CD4-positive, CD25-positive, alpha-beta regulatory T cell (primary cell): ENCODE measurements at regions not wholly inside any gene's neighbourhood (a gene's known extent, or its start where the extent isn't known, plus 50 kb on each side); places are given as distances from the start of the nearest gene placed in this dataset.
"Not testable (repeated sequence)": the region's sequence is repeated elsewhere in the genome, so short reads cannot be mapped to it uniquely, and the experiment has no call there.

Experiments
- ATAC-seq, 2 donors: fragments of 150-1000 bp; cut with Tn5 transposase; one replicate each; pipeline ENCODE4 v1.10.0; 2021; ENCODE audit warnings: low read depth in 2 of 2, moderate number of reproducible peaks in 2 of 2, moderate library complexity in 1 of 2
- DNase-seq, 3 donors: peaks; one replicate each; pipeline versions ENCODE4 v3.0.0 to v3.0.0-alpha.2; 2012 to 2022; ENCODE audit warnings: mixed read lengths in 1 of 3
- H3K27ac ChIP-seq: one replicate; pipeline ENCODE4 v1.7.0; 2013; ENCODE audit warnings: mild to moderate bottlenecking, low read length; ENCODE audit not compliant: insufficient read depth, poor library complexity, severe bottlenecking
- H3K27me3 ChIP-seq: one replicate; pipeline ENCODE4 v1.7.0; 2013; ENCODE audit warnings: low read length; ENCODE audit not compliant: control insufficient read depth, insufficient read depth
- H3K36me3 ChIP-seq: one replicate; pipeline ENCODE4 v1.7.0; 2013; ENCODE audit warnings: mild to moderate bottlenecking, low read length, moderate library complexity; ENCODE audit not compliant: control insufficient read depth, insufficient read depth
- H3K4me1 ChIP-seq: 2 replicates; pipeline ENCODE4 v1.7.0; 2013; ENCODE audit warnings: mild to moderate bottlenecking, low read length; ENCODE audit not compliant: insufficient read depth, control insufficient read depth, poor library complexity, severe bottlenecking
- H3K4me3 ChIP-seq: one replicate; pipeline ENCODE4 v1.7.0; 2013; ENCODE audit warnings: low read depth, mild to moderate bottlenecking, low read length, moderate library complexity
- H3K9me3 ChIP-seq, 2 experiments: 1 replicate in 1 of 2; 2 replicates in 1 of 2; pipeline ENCODE4 v1.7.0; 2013; ENCODE audit warnings: low read length in 2 of 2, mild to moderate bottlenecking in 1 of 2, moderate library complexity in 1 of 2; ENCODE audit not compliant: control insufficient read depth in 2 of 2
- H3K27ac Mint-ChIP-seq, 3 donors: one replicate each; pipeline ENCODE4 v1.8.0; 2020 to 2022; ENCODE audit warnings: mild to moderate bottlenecking in 3 of 3, mixed read lengths in 3 of 3, moderate library complexity in 2 of 3
- H3K27me3 Mint-ChIP-seq: one replicate; pipeline ENCODE4 v1.8.0; 2022; ENCODE audit warnings: mild to moderate bottlenecking, mixed read lengths
- H3K36me3 Mint-ChIP-seq: one replicate; pipeline ENCODE4 v1.8.0; 2020; ENCODE audit warnings: mixed read lengths
- H3K4me1 Mint-ChIP-seq, 4 donors: one replicate each; pipeline ENCODE4 v1.8.0; 2020 to 2022; ENCODE audit warnings: mixed read lengths in 4 of 4, mild to moderate bottlenecking in 1 of 4
- H3K4me3 Mint-ChIP-seq, 4 donors: one replicate each; pipeline ENCODE4 v1.8.0; 2020 to 2022; ENCODE audit warnings: mild to moderate bottlenecking in 4 of 4, mixed read lengths in 4 of 4, moderate library complexity in 3 of 4
- H3K9me3 Mint-ChIP-seq, 7 donors: one replicate each; pipeline ENCODE4 v1.8.0; 2020 to 2022; ENCODE audit warnings: mixed read lengths in 7 of 7, mild to moderate bottlenecking in 3 of 7, moderate library complexity in 2 of 7

- H3K4me1 ChIP-seq, H3K27me3 Mint-ChIP-seq, H3K9me3 Mint-ChIP-seq, H3K36me3 ChIP-seq, H3K27ac Mint-ChIP-seq, H3K4me3 ChIP-seq, H3K27ac ChIP-seq, H3K4me3 Mint-ChIP-seq, H3K27me3 ChIP-seq, H3K4me1 Mint-ChIP-seq, H3K36me3 Mint-ChIP-seq, H3K9me3 ChIP-seq, ATAC-seq: not testable (repeated sequence)
- DNase-seq: peak in 1 of 3 donors; percentile 54
These were observed 80.6 kb upstream of the PLEKHG4B start for GRCh38 chr5:11392-11791.

GRCh38 chr5:11898-12297 is 80.1 kb upstream of the PLEKHG4B start:
- Mint-ChIP-seq H3K36me3 (no peaks in the 10 kb centered on the region), H3K4me3 (no peak overlapping the region), H3K9me3 (peaks cover 0 to 3% (median 0%) of the 10 kb centered on the region in 7 donors), H3K4me1 (no peaks in the 10 kb centered on the region), H3K27me3 (peaks cover 4% of the 10 kb centered on the region), H3K27ac (peak overlapping the region in 1 of 3 donors; percentile 38)
- Histone ChIP-seq H3K9me3 (no peaks in the 10 kb centered on the region), H3K4me1 (no peaks in the 10 kb centered on the region), H3K36me3 (no peaks in the 10 kb centered on the region), H3K27ac (no peak overlapping the region), H3K4me3 (no peak overlapping the region), H3K27me3 (no peaks in the 10 kb centered on the region)
- ATAC-seq (no peak), DNase-seq (no peak)

GRCh38 chr5:13234-13633 is 78.7 kb upstream of the PLEKHG4B start:
- no peak overlapping the region for H3K4me3 ChIP-seq
- no peaks in the 10 kb centered on the region for H3K9me3 ChIP-seq
- no peaks in the 10 kb centered on the region for H3K4me1 ChIP-seq
- no peaks in the 10 kb centered on the region for H3K36me3 ChIP-seq
- no peaks in the 10 kb centered on the region for H3K36me3 Mint-ChIP-seq
- ATAC-seq (no peak), DNase-seq (no peak)
- H3K27me3 ChIP-seq: no peaks in the 10 kb centered on the region
- no peak overlapping the region for H3K27ac Mint-ChIP-seq
- H3K4me1 Mint-ChIP-seq: no peaks in the 10 kb centered on the region
- peaks cover 0 to 3% (median 0%) of the 10 kb centered on the region in 7 donors for H3K9me3 Mint-ChIP-seq
- H3K4me3 Mint-ChIP-seq: no peak overlapping the region
- H3K27ac ChIP-seq: no peak overlapping the region
- peaks cover 4% of the 10 kb centered on the region for H3K27me3 Mint-ChIP-seq

GRCh38 chr5:14676-15075 is 77.3 kb upstream of the PLEKHG4B start:
- not testable (repeated sequence) for H3K27ac Mint-ChIP-seq, ATAC-seq

GRCh38 chr5:20276-20675 is 71.7 kb upstream of the PLEKHG4B start:
- not testable (repeated sequence) for H3K9me3 ChIP-seq, H3K36me3 ChIP-seq, H3K27ac ChIP-seq, H3K4me1 ChIP-seq, H3K4me3 ChIP-seq, DNase-seq, H3K9me3 Mint-ChIP-seq, H3K4me3 Mint-ChIP-seq, H3K36me3 Mint-ChIP-seq, H3K27ac Mint-ChIP-seq, H3K4me1 Mint-ChIP-seq, H3K27me3 ChIP-seq, ATAC-seq
- H3K27me3 Mint-ChIP-seq: peaks cover 25% of the 10 kb centered on the region

More at GRCh38 chr5:14676-15075, 77.3 kb upstream of the PLEKHG4B start:
- not testable (repeated sequence) for H3K36me3 Mint-ChIP-seq, H3K27me3 ChIP-seq, H3K27ac ChIP-seq, H3K9me3 Mint-ChIP-seq, H3K36me3 ChIP-seq, H3K4me1 Mint-ChIP-seq, DNase-seq, H3K27me3 Mint-ChIP-seq, H3K4me3 Mint-ChIP-seq, H3K9me3 ChIP-seq, H3K4me3 ChIP-seq, H3K4me1 ChIP-seq

GRCh38 chr5:21654-22233 is 70.2 kb upstream of the PLEKHG4B start:
- no peaks in the 10 kb centered on the region for H3K9me3 ChIP-seq
- H3K27me3 Mint-ChIP-seq: peaks cover 25% of the 10 kb centered on the region
- H3K9me3 Mint-ChIP-seq: peaks cover 0 to 8% (median 3%) of the 10 kb centered on the region in 7 donors
- H3K36me3 Mint-ChIP-seq: no peaks in the 10 kb centered on the region
- H3K4me1 Mint-ChIP-seq: no peaks in the 10 kb centered on the region
- DNase-seq (no peak), ATAC-seq (no peak)
- H3K27ac Mint-ChIP-seq: peak overlapping the region in 1 of 3 donors; percentile 14
- no peak overlapping the region for H3K4me3 Mint-ChIP-seq
- H3K27ac ChIP-seq: no peak overlapping the region
- H3K27me3 ChIP-seq: peaks cover 2% of the 10 kb centered on the region
- no peaks in the 10 kb centered on the region for H3K36me3 ChIP-seq
- H3K4me1 ChIP-seq: no peaks in the 10 kb centered on the region
- H3K4me3 ChIP-seq: no peak overlapping the region

- not testable (repeated sequence) for H3K36me3 ChIP-seq, H3K27me3 ChIP-seq, H3K4me3 Mint-ChIP-seq, H3K27ac ChIP-seq, H3K4me1 ChIP-seq, H3K9me3 ChIP-seq, H3K4me3 ChIP-seq, H3K4me1 Mint-ChIP-seq, DNase-seq, H3K36me3 Mint-ChIP-seq, ATAC-seq, H3K27ac Mint-ChIP-seq
- H3K27me3 Mint-ChIP-seq: peaks cover 25% of the 10 kb centered on the region
- H3K9me3 Mint-ChIP-seq: peaks cover 0 to 17% (median 6%) of the 10 kb centered on the region in 7 donors
These were observed 68.1 kb upstream of the PLEKHG4B start for GRCh38 chr5:23907-24306.

- not testable (repeated sequence) for H3K27ac ChIP-seq, DNase-seq, H3K36me3 ChIP-seq, H3K27ac Mint-ChIP-seq, H3K9me3 ChIP-seq, ATAC-seq, H3K4me3 ChIP-seq, H3K4me1 Mint-ChIP-seq, H3K27me3 ChIP-seq, H3K4me3 Mint-ChIP-seq, H3K36me3 Mint-ChIP-seq, H3K4me1 ChIP-seq
- Mint-ChIP-seq H3K9me3 (peaks cover 0 to 20% (median 8%) of the 10 kb centered on the region in 7 donors), H3K27me3 (peaks cover 23% of the 10 kb centered on the region)
These were observed 66.9 kb upstream of the PLEKHG4B start for GRCh38 chr5:25067-25466.
